ENCODE measurements at regions not wholly inside any gene's neighbourhood (a gene's known extent, or its start where the extent isn't known, plus 50 kb on each side); places are given as distances from the start of the nearest gene placed in this dataset.

GRCh38 chr4:18722748-18723191 is 701.2 kb upstream of the LCORL start:
- no TSS peak for BruUV-seq (replicated peaks)
- in situ Hi-C loops (cut with HindIII; ENCODE audit: extremely low pct_ligation_motif_present, low pct_unique_long_range_greater_than_20kb): no loop called here
- POLR2A ChIA-PET: no interaction called here

More at GRCh38 chr4:18722748-18723191, 701.2 kb upstream of the LCORL start:
- WGBS (ENCODE audit: low lambda C conversion rate): 0% methylated on average over 1 of the region's 1 CpG
- Histone ChIP-seq H3K9me3 (ENCODE audit: low read length) (peaks cover 61% of the 10 kb centered on the region), H4K20me1 (ENCODE audit: insufficient read depth, low read length) (no peaks in the 10 kb centered on the region), H2AFZ (ENCODE audit: low read length) (no peak overlapping the region), H3K4me1 (ENCODE audit: insufficient read depth, low read length) (no peaks in the 10 kb centered on the region), H3K9ac (ENCODE audit: insufficient read depth, low read depth, low read length) (no peak overlapping the region), H3K4me3 (replicated peaks in 1 of 3; ENCODE audit: insufficient read depth in 1 of 3, low read depth in 2 of 3, low read length in 3 of 3) (no peak overlapping the region), H3K4me2 (ENCODE audit: low read depth, low read length) (no peak overlapping the region), H3K27ac (ENCODE audit: extremely low read length, insufficient read depth, low read length) (no peak overlapping the region), H3K79me2 (ENCODE audit: insufficient read depth, low read length) (no peaks in the 10 kb centered on the region), H3K36me3 (replicated peaks in 1 of 2; ENCODE audit: control insufficient read depth in 1 of 2, insufficient read depth in 2 of 2, low read length in 2 of 2) (no peaks in the 10 kb centered on the region), H3K27me3 (ENCODE audit: control insufficient read depth in 1 of 2, insufficient read depth in 2 of 2, low read length in 2 of 2) (no peaks in the 10 kb centered on the region)
- DNase-seq (ENCODE audit: low spot score): no peak
- intact Hi-C loops (cut with micrococcal nuclease; ENCODE audit: unreplicated experiment): no loop called here
- no peak for ATAC-seq
- no peak for FAIRE-seq
- CTCF ChIA-PET (ENCODE audit: low intra/inter-chr PET ratio, low total read pairs): no interaction called here
- TF ChIP-seq E2F1 (CRISPR knock-in tag; IDR thresholded peaks at IDR 0.05) (no peak), HDAC6 (IDR thresholded peaks at IDR 0.05; ENCODE audit: low read depth, low read length) (no peak), SMAD3 (CRISPR knock-in tag; IDR thresholded peaks at IDR 0.05) (no peak), AGO2 (optimal IDR thresholded peaks at IDR 0.05; ENCODE audit: low read depth, low read length) (no peak), NR2F6 (IDR thresholded peaks at IDR 0.05) (no peak), NR2F6 (CRISPR knock-in tag; IDR thresholded peaks at IDR 0.05) (no peak), ZNF44 (CRISPR knock-in tag; IDR thresholded peaks at IDR 0.05) (no peak), ZNF142 (CRISPR knock-in tag; IDR thresholded peaks at IDR 0.05) (no peak), MXD4 (CRISPR knock-in tag; IDR thresholded peaks at IDR 0.05) (no peak), CBX2 (IDR thresholded peaks at IDR 0.05; ENCODE audit: low read depth, low read length) (no peak), CBX2 (CRISPR knock-in tag; IDR thresholded peaks at IDR 0.05; ENCODE audit: low read depth) (no peak), RXRB (CRISPR knock-in tag; IDR thresholded peaks at IDR 0.05; ENCODE audit: borderline replicate concordance) (no peak), ZNF275 (CRISPR knock-in tag; IDR thresholded peaks at IDR 0.05; ENCODE audit: borderline replicate concordance) (no peak), ZNF780A (CRISPR knock-in tag; IDR thresholded peaks at IDR 0.05) (no peak), ZFP36 (IDR thresholded peaks at IDR 0.05; ENCODE audit: borderline replicate concordance, low read depth, low read length, partially characterized antibody) (no peak)

Measured in HepG2 (cell line).